ENCODE measurements at regions not wholly inside any gene's neighbourhood (a gene's known extent, or its start where the extent isn't known, plus 50 kb on each side); places are given as distances from the start of the nearest gene placed in this dataset.

- TF ChIP-seq, protein P1, sequence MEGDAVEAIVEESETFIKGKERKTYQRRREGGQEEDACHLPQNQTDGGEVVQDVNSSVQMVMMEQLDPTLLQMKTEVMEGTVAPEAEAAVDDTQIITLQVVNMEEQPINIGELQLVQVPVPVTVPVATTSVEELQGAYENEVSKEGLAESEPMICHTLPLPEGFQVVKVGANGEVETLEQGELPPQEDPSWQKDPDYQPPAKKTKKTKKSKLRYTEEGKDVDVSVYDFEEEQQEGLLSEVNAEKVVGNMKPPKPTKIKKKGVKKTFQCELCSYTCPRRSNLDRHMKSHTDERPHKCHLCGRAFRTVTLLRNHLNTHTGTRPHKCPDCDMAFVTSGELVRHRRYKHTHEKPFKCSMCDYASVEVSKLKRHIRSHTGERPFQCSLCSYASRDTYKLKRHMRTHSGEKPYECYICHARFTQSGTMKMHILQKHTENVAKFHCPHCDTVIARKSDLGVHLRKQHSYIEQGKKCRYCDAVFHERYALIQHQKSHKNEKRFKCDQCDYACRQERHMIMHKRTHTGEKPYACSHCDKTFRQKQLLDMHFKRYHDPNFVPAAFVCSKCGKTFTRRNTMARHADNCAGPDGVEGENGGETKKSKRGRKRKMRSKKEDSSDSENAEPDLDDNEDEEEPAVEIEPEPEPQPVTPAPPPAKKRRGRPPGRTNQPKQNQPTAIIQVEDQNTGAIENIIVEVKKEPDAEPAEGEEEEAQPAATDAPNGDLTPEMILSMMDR (conservative IDR thresholded peaks at IDR 0.05; ENCODE audit: low read length), result no peak
- TF ChIP-seq EZH2phosphoT487 (IDR thresholded peaks at IDR 0.05; ENCODE audit: borderline replicate concordance), result no peak
These were observed 50.0 kb upstream of the ZNF716 start for GRCh38 chr7:57399972-57400371.

Measured in Loucy (cell line).